GM18951 (cell line): ENCODE measurements at regions not wholly inside any gene's neighbourhood (a gene's known extent, or its start where the extent isn't known, plus 50 kb on each side); places are given as distances from the start of the nearest gene placed in this dataset.

Experiments used
- POLR2A ChIP-seq: IDR thresholded peaks from 4 replicates; pipeline ENCODE4 v1.6.1; 2011; ENCODE audit warnings: mild to moderate bottlenecking; ENCODE audit not compliant: insufficient read length, insufficient read depth; ENCODE audit errors: extremely low read depth
- in situ Hi-C: fragments of 300-500 bp; cut with MboI; formaldehyde crosslinking; loops from one replicate; pipeline ENCODE4 v1.12.0; 2022; ENCODE audit warnings: low sequenced_read_pairs, mixed read lengths, inconsistent platforms; ENCODE audit not compliant: unreplicated experiment

DNA sequence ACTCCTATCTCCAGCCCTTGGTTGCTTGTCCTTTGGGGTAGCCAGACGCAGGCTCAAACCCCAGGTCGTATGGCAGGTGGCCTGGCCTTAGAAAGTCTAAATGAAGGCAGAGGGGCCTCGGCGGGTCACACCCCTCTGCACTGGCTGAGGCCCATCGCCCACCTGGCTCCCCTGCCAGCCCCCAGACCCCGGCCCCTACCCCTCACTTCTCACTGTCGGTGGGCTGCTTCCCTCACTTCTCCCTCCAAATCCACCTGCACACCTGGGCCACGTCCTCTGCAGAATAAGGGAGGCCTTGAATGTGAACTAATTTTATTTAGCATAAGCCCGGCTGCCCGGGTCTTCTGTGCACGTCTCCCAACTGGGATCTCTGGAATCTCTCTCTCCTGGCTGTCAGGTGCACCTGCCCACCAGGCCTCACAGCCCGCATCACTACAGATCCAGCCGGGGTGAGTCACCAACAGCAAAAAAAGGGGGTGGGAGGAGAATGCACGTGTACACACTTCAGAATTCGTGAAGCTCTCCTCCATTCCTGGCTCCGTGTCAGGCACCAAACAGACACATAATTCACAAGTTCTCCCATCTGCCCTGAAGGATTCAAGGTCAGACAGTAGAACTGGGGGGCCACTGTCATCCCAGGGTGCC is 107.5 kb upstream of the SIM2 start:
- TF ChIP-seq POLR2A = no peak
- in situ Hi-C loops = no loop called here

DNA sequence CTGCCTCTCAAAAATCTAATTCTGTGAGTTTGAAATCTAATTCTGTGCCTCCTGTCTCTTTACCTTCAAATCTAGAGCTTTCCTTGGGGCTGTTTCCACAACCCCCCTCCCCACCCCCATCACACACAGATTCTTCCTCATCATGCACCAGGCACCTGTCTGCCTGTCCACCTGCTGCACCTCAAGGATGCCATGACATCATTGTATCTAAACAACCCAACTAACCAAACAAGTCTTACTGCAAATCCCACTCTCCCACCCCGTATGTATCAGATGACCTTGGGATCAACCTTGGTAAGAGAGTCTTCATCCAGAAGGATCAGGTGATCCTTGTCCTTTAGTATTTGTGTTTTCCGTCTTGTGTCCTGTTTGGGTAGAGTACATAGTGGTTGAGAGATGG is 102.7 kb upstream of the SIM2 start:
- TF ChIP-seq POLR2A = no peak
- in situ Hi-C loops = no loop called here

GRCh38 chr21:36601362-36601761 is 97.6 kb upstream of the SIM2 start:
- TF ChIP-seq POLR2A = no peak

GRCh38 chr21:36602735-36603134 is 96.2 kb upstream of the SIM2 start:
- in situ Hi-C loops = no loop called here
- no peak for TF ChIP-seq POLR2A

More at GRCh38 chr21:36601362-36601761, 97.6 kb upstream of the SIM2 start:
- in situ Hi-C loops = no loop called here

DNA sequence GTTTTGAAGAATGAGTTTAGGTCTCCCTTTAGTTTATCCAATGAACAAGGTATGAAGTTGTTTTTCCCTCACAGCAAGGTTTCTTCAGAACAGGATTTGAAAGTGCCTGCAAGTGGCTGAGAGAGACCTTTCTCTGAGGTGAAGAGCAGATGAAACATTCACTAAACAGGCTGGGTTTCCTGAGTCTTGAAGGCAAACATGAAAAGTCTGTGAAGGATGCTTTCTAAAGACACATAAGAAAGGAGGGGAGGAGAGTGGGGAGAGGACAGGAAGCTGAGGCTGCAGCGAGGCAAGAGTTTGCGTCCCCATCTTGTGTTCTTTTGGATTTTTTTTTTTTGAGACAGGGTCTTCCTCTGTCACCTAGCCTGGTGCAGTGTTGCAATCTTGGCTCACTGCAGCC is 95.7 kb upstream of the SIM2 start:
- in situ Hi-C loops = no loop called here

DNA sequence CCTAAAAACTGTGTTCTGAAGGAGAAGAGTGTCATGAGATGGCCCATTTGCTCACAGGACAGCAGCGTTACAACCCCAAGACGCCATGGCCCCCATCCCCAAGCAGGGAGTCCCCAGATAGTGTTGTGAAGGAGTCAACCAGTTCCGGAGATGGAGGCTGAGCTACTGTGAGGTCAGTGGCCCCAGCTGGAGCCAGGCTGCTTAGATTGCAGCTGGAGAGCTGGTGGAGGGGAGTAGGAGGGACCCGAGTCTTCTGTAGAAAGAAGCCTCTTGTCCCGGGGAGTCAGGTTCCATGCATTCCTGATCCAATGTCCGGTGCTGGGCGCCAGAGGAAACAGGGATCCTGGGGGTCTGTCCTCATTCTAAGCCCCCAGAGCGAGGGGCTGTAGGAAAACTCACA is 93.5 kb upstream of the SIM2 start:
- TF ChIP-seq POLR2A = no peak
- in situ Hi-C loops = no loop called here

More for the DNA sequence above, 95.7 kb upstream of the SIM2 start:
- TF ChIP-seq POLR2A = no peak

DNA sequence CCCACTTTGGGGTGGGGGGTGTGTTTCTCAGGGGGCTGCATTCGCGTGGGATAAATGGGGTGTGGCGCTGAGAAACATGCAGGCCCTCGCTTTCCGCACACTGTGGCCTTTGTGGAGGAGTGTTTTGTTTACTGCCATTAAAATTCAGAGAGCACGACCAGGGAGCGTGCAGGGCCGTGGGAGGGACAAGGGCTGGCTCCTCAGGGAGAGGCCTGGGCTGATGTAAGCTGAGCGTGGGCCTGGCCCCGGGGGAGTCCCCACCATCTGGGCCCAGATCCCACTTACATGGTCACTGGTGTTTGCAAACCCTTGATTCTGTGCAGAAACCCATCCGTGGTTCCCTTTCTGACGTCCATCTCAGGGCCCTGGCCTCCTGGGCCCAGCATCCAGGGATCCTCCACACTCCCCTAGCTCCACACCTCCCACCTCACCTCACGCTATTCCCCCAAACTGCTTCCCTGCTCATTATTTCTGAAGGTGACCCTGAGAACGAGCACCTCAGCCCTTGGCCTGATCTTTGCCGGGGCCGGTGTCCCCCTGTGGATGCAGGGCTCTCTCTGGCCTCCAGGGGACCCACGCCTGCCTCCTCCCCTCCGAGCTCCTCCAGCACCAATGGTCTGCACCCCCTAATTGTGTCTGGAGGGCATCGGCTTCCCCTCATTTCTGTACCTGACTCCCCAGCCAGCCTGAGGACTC is 92.5 kb upstream of the SIM2 start:
- in situ Hi-C loops = no loop called here
- TF ChIP-seq POLR2A = no peak

DNA sequence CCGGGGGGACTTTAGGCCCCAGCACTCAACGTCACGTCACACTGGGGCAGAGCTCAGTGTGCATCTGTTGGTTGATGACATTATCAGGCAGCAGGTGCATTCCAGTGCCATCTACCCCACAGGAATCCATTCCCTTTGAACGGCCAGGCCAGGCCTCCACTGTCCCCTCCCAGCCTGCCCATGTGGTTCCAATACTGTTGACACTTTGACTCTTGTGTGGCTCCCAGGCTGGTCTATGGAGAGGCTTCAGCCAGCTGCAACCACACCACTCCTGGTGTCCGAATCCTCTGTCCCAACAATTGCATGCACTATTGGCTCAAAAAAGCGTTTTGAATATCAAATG is 92.0 kb upstream of the SIM2 start:
- no peak for TF ChIP-seq POLR2A
- in situ Hi-C loops = no loop called here

DNA sequence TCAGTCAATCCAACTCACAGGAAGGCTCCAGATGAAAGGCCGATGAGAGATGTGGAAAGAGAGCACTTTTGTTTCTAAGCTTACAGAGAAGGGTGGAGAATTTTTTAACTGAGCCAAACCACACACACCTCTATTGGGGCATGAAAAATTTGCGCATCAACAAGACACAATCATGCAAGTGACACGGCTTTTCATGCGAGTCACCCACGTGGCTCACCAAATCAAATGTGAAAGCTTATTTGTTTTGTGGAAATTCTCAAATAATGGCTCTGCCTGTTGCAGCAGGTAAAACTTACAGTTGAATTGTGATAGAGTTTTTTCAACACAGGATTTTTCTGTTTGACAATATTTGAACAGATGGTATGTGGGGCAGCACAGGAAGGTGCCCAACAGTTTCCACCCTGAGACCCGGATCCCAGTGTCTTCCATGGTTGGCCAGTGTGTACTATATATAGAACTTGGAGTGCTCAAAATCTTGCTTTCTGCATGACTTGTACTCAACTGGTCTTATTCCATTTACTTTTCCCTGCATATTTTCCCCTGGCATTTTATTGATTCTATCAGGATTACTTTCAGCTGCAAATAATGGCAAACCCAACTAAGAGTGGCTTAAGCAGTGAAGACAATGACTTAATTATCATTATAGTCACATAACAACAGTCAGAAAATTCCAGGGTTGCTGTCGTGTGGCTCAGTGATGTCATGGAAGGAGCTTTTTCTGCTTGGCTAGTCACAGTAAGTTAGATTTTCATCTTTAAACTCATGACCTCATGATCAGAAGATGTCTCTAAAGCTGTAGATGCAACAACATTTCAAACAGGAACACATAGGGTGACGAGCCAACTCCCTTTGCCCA is 90.6 kb upstream of the SIM2 start:
- in situ Hi-C loops = no loop called here
- TF ChIP-seq POLR2A = no peak

DNA sequence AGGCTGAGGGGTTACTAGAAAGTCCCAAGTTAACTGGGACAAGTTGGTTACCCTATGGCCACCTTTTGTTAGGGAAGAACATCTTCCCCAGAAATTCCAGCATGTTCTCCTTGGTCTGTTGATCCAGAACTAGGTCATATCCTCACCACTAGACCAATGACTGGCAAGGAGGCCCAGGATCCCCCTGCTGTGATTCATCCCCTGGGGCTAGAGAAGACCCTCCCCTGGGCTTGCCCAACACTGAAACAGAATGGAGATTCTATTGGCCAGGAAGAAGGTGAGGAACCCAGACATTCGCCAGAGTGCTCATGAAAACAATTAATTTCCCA is 90.1 kb upstream of the SIM2 start:
- no peak for TF ChIP-seq POLR2A
- in situ Hi-C loops = no loop called here

- in situ Hi-C loops = no loop called here
- no peak for TF ChIP-seq POLR2A
These were observed 89.3 kb upstream of the SIM2 start for GRCh38 chr21:36609654-36610053.

DNA sequence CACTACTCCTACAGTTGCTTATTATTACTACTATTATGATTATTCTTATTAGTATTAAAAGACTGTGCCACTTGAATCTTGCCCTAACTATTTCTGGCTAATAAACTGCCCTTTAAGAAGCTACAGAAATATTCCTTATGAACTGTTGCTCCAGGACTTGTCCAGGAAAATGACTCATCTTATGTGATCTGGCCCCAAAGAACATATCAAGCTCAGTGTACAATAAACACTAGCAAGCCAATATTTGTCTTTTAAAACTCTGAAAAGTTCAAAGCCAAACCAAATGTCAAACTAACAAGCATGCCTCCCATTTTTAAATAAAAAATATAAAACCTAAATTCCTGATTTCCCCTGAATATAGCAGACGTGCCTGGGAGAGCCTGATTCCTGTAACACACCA is 88.7 kb upstream of the SIM2 start:
- TF ChIP-seq POLR2A = no peak

DNA sequence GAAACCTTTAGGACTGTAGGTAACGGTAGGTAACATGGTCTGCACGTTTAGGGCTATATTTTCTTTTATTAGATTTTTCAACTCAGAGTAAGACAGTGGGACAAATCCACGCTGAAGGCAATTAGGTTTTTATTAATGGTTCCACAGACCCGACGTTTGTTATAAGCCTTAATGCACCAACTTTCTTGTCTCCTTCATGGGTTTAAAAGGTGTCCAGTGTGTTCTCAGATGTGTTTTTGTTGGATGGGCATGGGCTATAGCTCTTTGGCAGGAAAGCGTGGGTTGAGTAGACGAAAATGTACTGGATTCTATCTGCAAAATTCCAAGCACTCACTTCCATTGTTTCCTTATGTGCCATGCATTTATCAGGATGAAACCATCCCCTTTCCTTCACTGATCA is 88.0 kb upstream of the SIM2 start:
- no peak for TF ChIP-seq POLR2A
- in situ Hi-C loops = no loop called here

More for the DNA sequence above, 88.7 kb upstream of the SIM2 start:
- in situ Hi-C loops = no loop called here

GRCh38 chr21:36611379-36611778 is 87.5 kb upstream of the SIM2 start:
- TF ChIP-seq POLR2A = no peak
- in situ Hi-C loops = no loop called here
